Neural cell (in vitro differentiated cells): ENCODE measurements at regions not wholly inside any gene's neighbourhood (a gene's known extent, or its start where the extent isn't known, plus 50 kb on each side); places are given as distances from the start of the nearest gene placed in this dataset.

Experiments used
- H2AFZ ChIP-seq: fragments of 200-600, 300-800 bp; sonication (generic), shearing (Covaris generic); 2 replicates; pipeline ENCODE4 v1.6.0; 2014; ENCODE audit warnings: low read depth, mild to moderate bottlenecking, antibody characterized with exemption, low read length, moderate library complexity
- H3F3A ChIP-seq: fragments of 200-600 bp; shearing (Covaris generic); 2 replicates; pipeline ENCODE4 v1.6.1; 2016; ENCODE audit warnings: mild to moderate bottlenecking, moderate library complexity, mixed read lengths, antibody characterized with exemption, low read length; ENCODE audit not compliant: insufficient read depth, poor library complexity, severe bottlenecking
- H3K27ac ChIP-seq: fragments of 200-600, 300-800 bp; sonication (generic), shearing (Covaris generic); 2 replicates; pipeline ENCODE4 v1.5.1; 2014; ENCODE audit warnings: mild to moderate bottlenecking, low read length, moderate library complexity
- H3K27me3 ChIP-seq: fragments of 300-800, 200-600 bp; sonication (generic), shearing (Covaris generic); 2 replicates; pipeline ENCODE4 v1.6.0; 2014; ENCODE audit warnings: mild to moderate bottlenecking, low read depth, low read length, moderate library complexity; ENCODE audit not compliant: insufficient read depth
- H3K36me3 ChIP-seq: fragments of 300-800, 200-600 bp; sonication (generic), shearing (Covaris generic); 2 replicates; pipeline ENCODE4 v1.5.1; 2014; ENCODE audit warnings: mild to moderate bottlenecking, antibody characterized with exemption, low read length, moderate library complexity; ENCODE audit not compliant: insufficient read depth
- H3K4me2 ChIP-seq: fragments of 300-800, 200-600 bp; sonication (generic), shearing (Covaris generic); 2 replicates; pipeline ENCODE4 v1.6.0; 2014; ENCODE audit warnings: mild to moderate bottlenecking, low read length
- H3K4me3 ChIP-seq: fragments of 300-800, 200-600 bp; sonication (generic), shearing (Covaris generic); 2 replicates; pipeline ENCODE4 v1.5.1; 2014; ENCODE audit warnings: mild to moderate bottlenecking, low read length, moderate library complexity
- H3K79me2 ChIP-seq: fragments of 200-600 bp; shearing (Covaris generic); replicated peaks from 2 replicates; pipeline ENCODE4 v1.6.0; 2014; ENCODE audit warnings: mild to moderate bottlenecking, low read length, moderate library complexity; ENCODE audit not compliant: insufficient read depth
- H3K9ac ChIP-seq: fragments of 300-800, 200-600 bp; sonication (generic), shearing (Covaris generic); 2 replicates; pipeline ENCODE4 v1.6.1; 2016; ENCODE audit warnings: mild to moderate bottlenecking, low read length, mixed read lengths
- H3K9me2 ChIP-seq: fragments of 200-600 bp; shearing (Covaris generic); 2 replicates; pipeline ENCODE4 v1.6.1; 2016; ENCODE audit warnings: mild to moderate bottlenecking, low read length, mixed read lengths; ENCODE audit not compliant: insufficient read depth
- H3K9me3 ChIP-seq: fragments of 200-600, 300-800 bp; sonication (generic), shearing (Covaris generic); 2 replicates; pipeline ENCODE4 v1.6.1; 2016; ENCODE audit warnings: mild to moderate bottlenecking, mixed run types, low read length, moderate library complexity, mixed read lengths
- H4K20me1 ChIP-seq: fragments of 200-600 bp; shearing (Covaris generic); 2 replicates; pipeline ENCODE4 v1.6.1; 2016; ENCODE audit warnings: mild to moderate bottlenecking, mixed run types; ENCODE audit not compliant: insufficient read depth
- CTCF ChIP-seq: fragments of 450-650 bp; IDR thresholded peaks from 2 replicates; pipeline ENCODE4 v1.5.1; 2014; ENCODE audit warnings: antibody characterized with exemption, mild to moderate bottlenecking, moderate library complexity; ENCODE audit not compliant: poor library complexity, severe bottlenecking
- EP300 ChIP-seq: fragments of 450-650 bp; conservative IDR thresholded peaks from 2 replicates; pipeline ENCODE4 v1.6.1; 2014; ENCODE audit warnings: antibody characterized with exemption, mild to moderate bottlenecking, moderate library complexity; ENCODE audit not compliant: poor library complexity, severe bottlenecking
- EZH2 ChIP-seq: fragments of 200-600, 300-800 bp; shearing (Covaris generic), sonication (generic); IDR thresholded peaks from 2 replicates; pipeline ENCODE4 v1.6.1; 2014; ENCODE audit warnings: antibody characterized with exemption, low read length, borderline replicate concordance, mild to moderate bottlenecking; ENCODE audit not compliant: insufficient read depth, poor library complexity, severe bottlenecking
- MXI1 ChIP-seq: fragments of 450-650 bp; conservative IDR thresholded peaks from 2 replicates; pipeline ENCODE4 v1.6.1; 2014; ENCODE audit warnings: antibody characterized with exemption, mild to moderate bottlenecking; ENCODE audit not compliant: poor library complexity, severe bottlenecking
- POLR2AphosphoS5 ChIP-seq: IDR thresholded peaks from 2 replicates; pipeline ENCODE4 v1.6.1; 2012
- RAD21 ChIP-seq: fragments of 450-650 bp; conservative IDR thresholded peaks from 2 replicates; pipeline ENCODE4 v1.6.1; 2014; ENCODE audit warnings: antibody characterized with exemption, mild to moderate bottlenecking, moderate library complexity
- REST ChIP-seq: IDR thresholded peaks from 2 replicates; pipeline ENCODE4 v1.6.1; 2012; ENCODE audit warnings: borderline replicate concordance
- SMC3 ChIP-seq: fragments of 450-650 bp; conservative IDR thresholded peaks from 2 replicates; pipeline ENCODE4 v1.6.1; 2014; ENCODE audit warnings: antibody characterized with exemption, mild to moderate bottlenecking, moderate library complexity; ENCODE audit not compliant: poor library complexity
- TAF1 ChIP-seq: IDR thresholded peaks from 2 replicates; pipeline ENCODE4 v1.6.1; 2012; ENCODE audit warnings: low read depth

GRCh38 chr15:93233710-93234109 lies 144.7 kb upstream of the RGMA start:
- no peaks in the 10 kb centered on the region for H3K9me3 ChIP-seq
- TF ChIP-seq EP300 (no peak), TAF1 (no peak), REST (no peak), SMC3 (no peak), POLR2AphosphoS5 (no peak), CTCF (no peak), EZH2 (no peak), MXI1 (no peak), RAD21 (no peak)
- no peak overlapping the region for H3K27ac ChIP-seq
- no peaks in the 10 kb centered on the region for H3K9me2 ChIP-seq
- no peaks in the 10 kb centered on the region for H3K36me3 ChIP-seq
- no peaks in the 10 kb centered on the region for H3F3A ChIP-seq
- H3K4me3 ChIP-seq = no peak overlapping the region
- no peak overlapping the region for H2AFZ ChIP-seq
- no peaks in the 10 kb centered on the region for H4K20me1 ChIP-seq
- no peaks in the 10 kb centered on the region for H3K79me2 ChIP-seq
- no peak overlapping the region for H3K9ac ChIP-seq
- no peak overlapping the region for H3K4me2 ChIP-seq
- H3K27me3 ChIP-seq = no peaks in the 10 kb centered on the region

- no peaks in the 10 kb centered on the region for H4K20me1 ChIP-seq
- H3K27ac ChIP-seq = no peak overlapping the region
Observed at GRCh38 chr15:93232845-93233244, 143.8 kb upstream of the RGMA start.

More at GRCh38 chr15:93232845-93233244, 143.8 kb upstream of the RGMA start:
- H3K79me2 ChIP-seq = no peaks in the 10 kb centered on the region
- no peaks in the 10 kb centered on the region for H3K9me2 ChIP-seq
- H3K4me3 ChIP-seq = no peak overlapping the region
- H3K9me3 ChIP-seq = no peaks in the 10 kb centered on the region
- no peak for TF ChIP-seq REST
- TF ChIP-seq RAD21 = no peak
- H2AFZ ChIP-seq = no peak overlapping the region
- no peak overlapping the region for H3K4me2 ChIP-seq
- H3K9ac ChIP-seq = no peak overlapping the region
- no peaks in the 10 kb centered on the region for H3K27me3 ChIP-seq
- H3F3A ChIP-seq = no peaks in the 10 kb centered on the region
- H3K36me3 ChIP-seq = no peaks in the 10 kb centered on the region
